ENCODE measurements at regions not wholly inside any gene's neighbourhood (a gene's known extent, or its start where the extent isn't known, plus 50 kb on each side); places are given as distances from the start of the nearest gene placed in this dataset.

DNA sequence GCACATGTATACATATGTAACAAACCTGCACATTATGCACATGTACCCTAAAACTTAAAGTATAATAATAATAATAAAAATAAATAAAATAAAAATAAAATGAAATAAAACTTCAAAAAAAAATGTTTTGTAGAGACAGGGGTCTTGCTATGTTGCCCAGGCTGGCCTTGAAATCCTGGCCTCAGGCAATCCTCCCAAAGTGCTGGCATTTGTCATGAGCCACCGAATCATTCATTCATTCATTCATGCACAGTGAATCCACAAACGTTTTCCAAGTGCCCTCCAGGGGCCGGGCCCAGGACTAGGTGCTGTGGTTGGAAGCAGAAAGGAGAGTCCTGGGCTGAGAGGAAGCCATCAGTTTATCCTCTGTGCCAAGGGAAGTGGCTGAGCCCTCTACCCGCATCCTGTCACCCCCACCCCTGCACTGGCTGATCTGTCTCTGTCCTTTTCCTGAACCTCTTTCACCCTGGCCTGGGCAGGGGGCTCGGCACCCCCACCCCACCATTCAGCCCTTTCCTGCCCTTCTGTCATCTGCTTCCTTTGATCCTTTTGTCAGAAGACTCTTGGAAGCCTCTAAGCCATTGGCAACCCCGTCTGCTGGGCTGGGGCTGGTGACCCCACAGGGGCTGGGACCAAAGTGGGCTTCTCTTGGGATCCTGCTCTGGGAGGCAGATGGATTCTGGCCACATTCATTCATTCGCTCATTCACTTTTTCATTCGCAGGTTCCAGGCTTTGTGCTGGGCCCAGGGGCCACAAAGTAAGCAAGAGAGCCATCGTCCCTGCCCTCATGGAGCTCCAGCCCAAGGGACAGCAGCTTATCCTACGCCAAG, 84.3 kb downstream of the IGLL1 start:
- TF ChIP-seq, protein P1, sequence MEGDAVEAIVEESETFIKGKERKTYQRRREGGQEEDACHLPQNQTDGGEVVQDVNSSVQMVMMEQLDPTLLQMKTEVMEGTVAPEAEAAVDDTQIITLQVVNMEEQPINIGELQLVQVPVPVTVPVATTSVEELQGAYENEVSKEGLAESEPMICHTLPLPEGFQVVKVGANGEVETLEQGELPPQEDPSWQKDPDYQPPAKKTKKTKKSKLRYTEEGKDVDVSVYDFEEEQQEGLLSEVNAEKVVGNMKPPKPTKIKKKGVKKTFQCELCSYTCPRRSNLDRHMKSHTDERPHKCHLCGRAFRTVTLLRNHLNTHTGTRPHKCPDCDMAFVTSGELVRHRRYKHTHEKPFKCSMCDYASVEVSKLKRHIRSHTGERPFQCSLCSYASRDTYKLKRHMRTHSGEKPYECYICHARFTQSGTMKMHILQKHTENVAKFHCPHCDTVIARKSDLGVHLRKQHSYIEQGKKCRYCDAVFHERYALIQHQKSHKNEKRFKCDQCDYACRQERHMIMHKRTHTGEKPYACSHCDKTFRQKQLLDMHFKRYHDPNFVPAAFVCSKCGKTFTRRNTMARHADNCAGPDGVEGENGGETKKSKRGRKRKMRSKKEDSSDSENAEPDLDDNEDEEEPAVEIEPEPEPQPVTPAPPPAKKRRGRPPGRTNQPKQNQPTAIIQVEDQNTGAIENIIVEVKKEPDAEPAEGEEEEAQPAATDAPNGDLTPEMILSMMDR (IDR thresholded peaks at IDR 0.05): no peak
- TF ChIP-seq POLR2A (IDR thresholded peaks at IDR 0.05): no peak

All from heart left ventricle (tissue), 13 donors.